Stimulated activated CD4-positive, alpha-beta T cell treated with anti-CD3 and anti-CD28 coated beads, Interleukin-15, amount 100 ng/mL, for 1 hour (primary cell): ENCODE measurements at regions not wholly inside any gene's neighbourhood (a gene's known extent, or its start where the extent isn't known, plus 50 kb on each side); places are given as distances from the start of the nearest gene placed in this dataset.

ENCODE experiments used
- DNase-seq, 2 donors: peaks; one replicate each; pipeline ENCODE4 v3.0.0-alpha.2; 2020; ENCODE audit warnings: low read depth in 1 of 2, low spot score in 1 of 2

GRCh38 chr4:147347217-147347616, 133.7 kb upstream of the EDNRA start:
- DNase-seq, result no peak

GRCh38 chr4:147349193-147349592, 131.7 kb upstream of the EDNRA start:
- no peak for DNase-seq

- DNase-seq, result no peak
Measured at GRCh38 chr4:147351083-147351787, 129.7 kb upstream of the EDNRA start.

GRCh38 chr4:147354237-147354636, 126.7 kb upstream of the EDNRA start:
- DNase-seq, result no peak

- no peak for DNase-seq
Measured at GRCh38 chr4:147355032-147355656, 125.8 kb upstream of the EDNRA start.

GRCh38 chr4:147355847-147356246, 125.0 kb upstream of the EDNRA start:
- no peak for DNase-seq

- no peak for DNase-seq
Measured at GRCh38 chr4:147360301-147360700, 120.6 kb upstream of the EDNRA start.

GRCh38 chr4:147361726-147362125, 119.2 kb upstream of the EDNRA start:
- no peak for DNase-seq

GRCh38 chr4:147362938-147363337, 118.0 kb upstream of the EDNRA start:
- DNase-seq, result no peak

GRCh38 chr4:147363514-147363913, 117.4 kb upstream of the EDNRA start:
- no peak for DNase-seq

- DNase-seq, result no peak
Measured at GRCh38 chr4:147365396-147365795, 115.5 kb upstream of the EDNRA start.

GRCh38 chr4:147366164-147366563, 114.7 kb upstream of the EDNRA start:
- no peak for DNase-seq

- DNase-seq, result no peak
Measured at GRCh38 chr4:147367891-147368290, 113.0 kb upstream of the EDNRA start.

GRCh38 chr4:147368948-147369347, 111.9 kb upstream of the EDNRA start:
- DNase-seq, result no peak

- no peak for DNase-seq
Measured at GRCh38 chr4:147370473-147370872, 110.4 kb upstream of the EDNRA start.

GRCh38 chr4:147370881-147371280, 110.0 kb upstream of the EDNRA start:
- DNase-seq, result no peak

- DNase-seq, result no peak
Measured at GRCh38 chr4:147371661-147372060, 109.2 kb upstream of the EDNRA start.

GRCh38 chr4:147378780-147379179, 102.1 kb upstream of the EDNRA start:
- DNase-seq, result no peak

- no peak for DNase-seq
Measured at GRCh38 chr4:147381749-147382148, 99.1 kb upstream of the EDNRA start.

GRCh38 chr4:147388018-147388417, 92.9 kb upstream of the EDNRA start:
- no peak for DNase-seq

- DNase-seq, result no peak
Measured at GRCh38 chr4:147396105-147396504, 84.8 kb upstream of the EDNRA start.

GRCh38 chr4:147398556-147398955, 82.3 kb upstream of the EDNRA start:
- DNase-seq, result no peak

- no peak for DNase-seq
Measured at GRCh38 chr4:147400721-147401120, 80.2 kb upstream of the EDNRA start.
